ENCODE measurements at regions not wholly inside any gene's neighbourhood (a gene's known extent, or its start where the extent isn't known, plus 50 kb on each side); places are given as distances from the start of the nearest gene placed in this dataset.
"Not testable (repeated sequence)": the region's sequence is repeated elsewhere in the genome, so short reads cannot be mapped to it uniquely, and the experiment has no call there.

DNA sequence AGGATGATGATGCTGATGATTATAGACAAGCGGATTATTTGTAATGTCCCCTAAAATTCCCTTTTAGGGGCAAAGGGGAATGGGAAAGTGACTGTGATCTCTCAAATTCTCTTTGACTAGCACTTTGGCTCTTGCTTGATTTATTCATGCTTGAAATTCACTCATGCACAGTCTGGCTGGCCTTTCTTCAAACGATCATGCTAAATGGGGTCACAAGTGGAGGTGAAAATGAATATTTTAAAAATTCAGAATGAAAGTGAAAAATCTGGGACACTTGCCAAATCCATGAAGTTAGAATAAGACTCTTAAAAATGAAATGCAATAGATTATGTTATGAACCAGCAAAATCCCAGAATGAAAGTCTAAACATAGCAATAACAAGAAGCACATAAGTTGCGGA lies 173.4 kb upstream of the RAI2 start:
- Histone ChIP-seq H3K9me2 (ENCODE audit: insufficient read depth, low read length) (no peaks in the 10 kb centered on the region), H3K79me2 (ENCODE audit: insufficient read depth, low read depth, low read length) (no peaks in the 10 kb centered on the region), H3K4me3 (ENCODE audit: low read depth, low read length, poor library complexity, severe bottlenecking) (no peak overlapping the region), H4K20me1 (ENCODE audit: insufficient read depth, low read length) (no peaks in the 10 kb centered on the region), H3K9me3 (ENCODE audit: low read length) (no peaks in the 10 kb centered on the region), H3K4me2 (ENCODE audit: low read length) (no peak overlapping the region), H2AFZ (ENCODE audit: low read length) (no peak overlapping the region), H3K27ac (ENCODE audit: low read depth, low read length, poor library complexity, severe bottlenecking) (no peak overlapping the region), H3K4me1 (ENCODE audit: insufficient read depth, low read length, poor library complexity, severe bottlenecking) (no peaks in the 10 kb centered on the region), H3K36me3 (ENCODE audit: insufficient read depth, low read length) (no peaks in the 10 kb centered on the region)
- BruUV-seq (replicated peaks) = no TSS peak
- ChIA-PET CTCF (ENCODE audit: unreplicated experiment) (no interaction called here), POLR2A (no interaction called here)
- TF ChIP-seq EZH2phosphoT487 (IDR thresholded peaks at IDR 0.05; ENCODE audit: borderline replicate concordance, low read depth, low read length) (no peak), CTCF (conservative IDR thresholded peaks at IDR 0.05; ENCODE audit: low read length) (no peak)
- intact Hi-C loops (cut with micrococcal nuclease; ENCODE audit: unreplicated experiment) = no loop called here
- DNase-seq (ENCODE audit: low spot score) = no peak

DNA sequence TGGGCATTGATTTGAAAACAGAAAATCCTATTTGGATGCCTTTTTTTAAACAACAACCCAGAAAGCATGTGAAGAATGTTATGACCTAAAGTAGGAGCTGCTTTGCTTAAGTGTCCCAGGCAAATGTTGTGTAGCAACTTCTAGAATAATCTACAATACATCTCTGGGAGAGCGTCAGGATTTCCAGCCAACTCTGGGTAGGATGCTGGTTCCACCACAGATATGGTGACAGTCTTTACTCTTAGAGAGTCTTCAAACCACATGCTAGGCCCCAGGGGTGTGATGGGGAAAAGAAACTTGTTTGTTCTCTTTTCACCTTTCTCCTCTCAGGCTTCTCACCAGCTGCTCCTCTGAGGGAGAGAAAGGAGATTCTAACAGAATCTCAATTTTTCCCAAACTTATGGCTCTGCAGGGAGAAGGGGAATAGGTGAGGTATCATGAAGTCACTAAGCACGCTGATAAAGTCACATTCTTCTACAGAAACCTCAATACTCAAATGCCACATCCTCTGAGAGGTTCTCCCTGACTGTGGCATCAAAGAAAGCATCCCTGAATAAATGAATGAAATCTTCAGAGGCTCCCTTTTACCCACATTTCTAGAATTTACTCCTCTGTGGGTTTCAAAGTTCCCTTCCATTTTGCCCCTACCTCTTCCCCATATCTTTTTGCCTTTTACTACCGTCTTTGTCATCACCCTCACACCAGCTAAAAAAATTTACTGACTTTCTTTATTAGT lies 171.6 kb upstream of the RAI2 start:
- no peak overlapping the region for H3K4me2 ChIP-seq (ENCODE audit: low read length)
- H3K79me2 ChIP-seq (ENCODE audit: insufficient read depth, low read depth, low read length) = no peaks in the 10 kb centered on the region
- BruUV-seq (replicated peaks) = no TSS peak
- H3K27ac ChIP-seq (ENCODE audit: low read depth, low read length, poor library complexity, severe bottlenecking) = no peak overlapping the region
- CTCF ChIA-PET (ENCODE audit: unreplicated experiment) = no interaction called here
- no peaks in the 10 kb centered on the region for H3K36me3 ChIP-seq (ENCODE audit: insufficient read depth, low read length)
- H2AFZ ChIP-seq (ENCODE audit: low read length) = no peak overlapping the region
- H3K9me2 ChIP-seq (ENCODE audit: insufficient read depth, low read length) = no peaks in the 10 kb centered on the region
- DNase-seq (ENCODE audit: low spot score) = no peak
- no peaks in the 10 kb centered on the region for H3K9me3 ChIP-seq (ENCODE audit: low read length)
- TF ChIP-seq EZH2phosphoT487 (IDR thresholded peaks at IDR 0.05; ENCODE audit: borderline replicate concordance, low read depth, low read length) = no peak
- TF ChIP-seq CTCF (conservative IDR thresholded peaks at IDR 0.05; ENCODE audit: low read length) = no peak
- intact Hi-C loops (cut with micrococcal nuclease; ENCODE audit: unreplicated experiment) = no loop called here
- POLR2A ChIA-PET = no interaction called here
- H3K4me1 ChIP-seq (ENCODE audit: insufficient read depth, low read length, poor library complexity, severe bottlenecking) = no peaks in the 10 kb centered on the region
- H4K20me1 ChIP-seq (ENCODE audit: insufficient read depth, low read length) = no peaks in the 10 kb centered on the region
- no peak overlapping the region for H3K4me3 ChIP-seq (ENCODE audit: low read depth, low read length, poor library complexity, severe bottlenecking)

DNA sequence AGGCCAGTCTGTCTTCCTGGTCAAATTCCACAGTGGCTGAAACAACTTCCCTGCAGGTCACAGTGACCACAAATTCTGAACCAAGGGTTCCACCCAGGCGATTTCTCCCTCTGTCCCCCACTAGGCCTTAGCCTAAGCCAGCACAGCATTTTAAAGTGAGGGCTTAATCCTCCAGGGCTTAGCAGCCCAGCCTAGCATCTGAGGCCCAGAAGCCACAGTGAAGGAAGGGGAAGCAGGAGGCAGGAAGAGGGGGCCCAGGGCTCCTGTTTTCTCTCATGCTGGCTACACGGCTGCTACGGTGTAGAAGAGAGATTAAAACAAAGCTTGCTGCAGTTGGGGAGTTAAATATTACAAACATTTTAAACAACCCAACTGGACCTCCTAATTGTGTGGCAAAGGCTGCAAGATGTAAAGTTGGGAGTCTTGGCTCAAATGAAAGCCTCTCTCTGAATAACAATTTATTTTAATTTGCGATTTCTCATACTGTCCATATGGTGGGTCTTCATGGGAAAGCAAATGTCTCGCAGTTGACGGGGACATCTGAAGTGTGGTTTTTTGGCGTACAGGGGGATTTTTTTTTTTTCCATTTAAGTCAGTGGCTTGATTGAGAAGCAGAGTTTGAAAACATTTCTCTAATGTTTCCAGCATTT lies 170.8 kb upstream of the RAI2 start:
- Histone ChIP-seq H2AFZ (ENCODE audit: low read length) (no peak overlapping the region), H3K9me2 (ENCODE audit: insufficient read depth, low read length) (no peaks in the 10 kb centered on the region), H3K36me3 (ENCODE audit: insufficient read depth, low read length) (no peaks in the 10 kb centered on the region), H3K9me3 (ENCODE audit: low read length) (no peaks in the 10 kb centered on the region), H3K4me2 (ENCODE audit: low read length) (no peak overlapping the region), H3K79me2 (ENCODE audit: insufficient read depth, low read depth, low read length) (no peaks in the 10 kb centered on the region), H4K20me1 (ENCODE audit: insufficient read depth, low read length) (no peaks in the 10 kb centered on the region), H3K4me3 (ENCODE audit: low read depth, low read length, poor library complexity, severe bottlenecking) (no peak overlapping the region), H3K27ac (ENCODE audit: low read depth, low read length, poor library complexity, severe bottlenecking) (no peak overlapping the region), H3K4me1 (ENCODE audit: insufficient read depth, low read length, poor library complexity, severe bottlenecking) (no peaks in the 10 kb centered on the region)
- no peak for DNase-seq (ENCODE audit: low spot score)
- TF ChIP-seq CTCF (conservative IDR thresholded peaks at IDR 0.05; ENCODE audit: low read length) (no peak), EZH2phosphoT487 (IDR thresholded peaks at IDR 0.05; ENCODE audit: borderline replicate concordance, low read depth, low read length) (no peak)
- ChIA-PET CTCF (ENCODE audit: unreplicated experiment) (no interaction called here), POLR2A (no interaction called here)
- intact Hi-C loops (cut with micrococcal nuclease; ENCODE audit: unreplicated experiment) = no loop called here
- no TSS peak for BruUV-seq (replicated peaks)

DNA sequence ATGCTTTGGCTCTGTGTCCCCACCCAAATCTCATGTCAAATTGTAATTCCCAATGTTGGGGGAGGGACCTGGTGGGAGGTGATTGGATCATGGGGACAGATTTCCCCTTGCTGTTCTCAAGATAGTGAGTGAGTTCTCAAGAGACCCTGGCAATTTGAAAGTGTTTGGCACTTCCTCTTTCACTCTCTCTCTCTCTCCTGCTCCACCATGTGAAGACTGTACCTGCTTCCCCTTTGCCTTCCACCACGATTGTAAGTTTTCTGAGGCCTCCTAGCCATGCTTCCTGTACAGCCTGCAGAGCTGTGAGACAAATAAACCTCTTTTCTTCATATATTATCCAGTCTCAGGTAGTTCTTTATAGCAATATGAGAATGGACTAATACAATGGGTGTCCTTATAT lies 169.6 kb upstream of the RAI2 start:
- H3K9me2 ChIP-seq (ENCODE audit: insufficient read depth, low read length); H2AFZ ChIP-seq (ENCODE audit: low read length); H3K9me3 ChIP-seq (ENCODE audit: low read length); H3K79me2 ChIP-seq (ENCODE audit: insufficient read depth, low read depth, low read length); H3K27ac ChIP-seq (ENCODE audit: low read depth, low read length, poor library complexity, severe bottlenecking); CTCF ChIA-PET (ENCODE audit: unreplicated experiment); H3K4me2 ChIP-seq (ENCODE audit: low read length); H4K20me1 ChIP-seq (ENCODE audit: insufficient read depth, low read length); intact Hi-C loops (cut with micrococcal nuclease; ENCODE audit: unreplicated experiment); BruUV-seq (replicated peaks); H3K36me3 ChIP-seq (ENCODE audit: insufficient read depth, low read length); H3K4me1 ChIP-seq (ENCODE audit: insufficient read depth, low read length, poor library complexity, severe bottlenecking); H3K4me3 ChIP-seq (ENCODE audit: low read depth, low read length, poor library complexity, severe bottlenecking); POLR2A ChIA-PET: not testable (repeated sequence)
- peak; percentile 0 for DNase-seq (ENCODE audit: low spot score)

All from OCI-LY7 (cell line).